ENCODE measurements at regions not wholly inside any gene's neighbourhood (a gene's known extent, or its start where the extent isn't known, plus 50 kb on each side); places are given as distances from the start of the nearest gene placed in this dataset.

- TF ChIP-seq, protein P1, sequence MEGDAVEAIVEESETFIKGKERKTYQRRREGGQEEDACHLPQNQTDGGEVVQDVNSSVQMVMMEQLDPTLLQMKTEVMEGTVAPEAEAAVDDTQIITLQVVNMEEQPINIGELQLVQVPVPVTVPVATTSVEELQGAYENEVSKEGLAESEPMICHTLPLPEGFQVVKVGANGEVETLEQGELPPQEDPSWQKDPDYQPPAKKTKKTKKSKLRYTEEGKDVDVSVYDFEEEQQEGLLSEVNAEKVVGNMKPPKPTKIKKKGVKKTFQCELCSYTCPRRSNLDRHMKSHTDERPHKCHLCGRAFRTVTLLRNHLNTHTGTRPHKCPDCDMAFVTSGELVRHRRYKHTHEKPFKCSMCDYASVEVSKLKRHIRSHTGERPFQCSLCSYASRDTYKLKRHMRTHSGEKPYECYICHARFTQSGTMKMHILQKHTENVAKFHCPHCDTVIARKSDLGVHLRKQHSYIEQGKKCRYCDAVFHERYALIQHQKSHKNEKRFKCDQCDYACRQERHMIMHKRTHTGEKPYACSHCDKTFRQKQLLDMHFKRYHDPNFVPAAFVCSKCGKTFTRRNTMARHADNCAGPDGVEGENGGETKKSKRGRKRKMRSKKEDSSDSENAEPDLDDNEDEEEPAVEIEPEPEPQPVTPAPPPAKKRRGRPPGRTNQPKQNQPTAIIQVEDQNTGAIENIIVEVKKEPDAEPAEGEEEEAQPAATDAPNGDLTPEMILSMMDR (IDR thresholded peaks at IDR 0.05), result no peak
- TF ChIP-seq POLR2A (IDR thresholded peaks at IDR 0.05), result no peak
These were observed 83.2 kb upstream of the MGAT5 start for GRCh38 chr2:134170700-134171099.

Measured in gastroesophageal sphincter (tissue), 3 donors.